GM18861 (cell line): ENCODE measurements at regions not wholly inside any gene's neighbourhood (a gene's known extent, or its start where the extent isn't known, plus 50 kb on each side); places are given as distances from the start of the nearest gene placed in this dataset.
"Not testable (repeated sequence)": the region's sequence is repeated elsewhere in the genome, so short reads cannot be mapped to it uniquely, and the experiment has no call there.

ENCODE experiments used
- ATAC-seq: cut with Tn5 transposase; IDR thresholded peaks from one replicate; pipeline ENCODE4 v1.9.1; 2021; ENCODE audit not compliant: unreplicated experiment

DNA sequence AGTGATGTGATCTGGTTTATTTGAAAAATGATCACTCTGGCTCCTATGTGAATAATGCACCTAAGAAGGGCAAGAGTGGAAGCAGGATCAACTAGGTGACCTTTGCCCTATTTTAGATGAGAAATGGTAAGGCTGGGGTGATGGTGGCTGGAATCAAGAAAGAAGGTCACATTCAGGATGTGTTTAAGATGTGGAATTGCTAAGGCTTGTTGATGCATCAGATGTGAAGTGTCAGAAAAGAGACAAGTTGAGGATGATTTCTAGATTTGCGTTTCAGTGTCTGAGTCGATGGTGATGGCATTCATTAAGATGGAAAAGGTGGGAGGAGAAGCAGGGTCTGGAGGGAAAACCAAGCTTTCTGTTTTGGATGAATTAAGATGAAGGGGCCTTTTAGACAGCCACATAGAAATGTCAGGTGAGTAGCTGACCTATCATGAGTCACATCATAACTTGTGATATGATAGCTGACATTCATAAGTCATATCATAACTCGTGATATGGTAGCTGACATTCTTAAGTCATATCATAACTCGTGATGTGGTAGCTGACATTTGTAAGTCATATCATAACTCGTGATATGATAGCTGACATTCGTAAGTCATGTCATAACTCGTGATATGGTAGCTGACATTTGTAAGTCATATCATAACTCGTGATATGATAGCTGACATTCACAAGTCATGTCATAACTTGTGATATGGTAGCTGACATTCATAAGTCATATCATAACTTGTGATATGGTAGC is 101.2 kb upstream of the SEC11C start:
- no peak for ATAC-seq

DNA sequence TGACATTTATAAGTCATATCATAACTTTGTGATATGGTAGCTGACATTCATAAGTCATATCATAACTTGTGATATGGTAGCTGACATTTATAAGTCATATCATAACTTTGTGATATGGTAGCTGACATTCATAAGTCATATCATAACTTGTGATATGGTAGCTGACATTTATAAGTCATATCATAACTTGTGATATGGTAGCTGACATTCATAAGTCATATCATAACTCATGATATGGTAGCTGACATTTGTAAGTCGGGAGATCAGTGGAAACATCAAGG is 100.7 kb upstream of the SEC11C start:
- not testable (repeated sequence) for ATAC-seq

DNA sequence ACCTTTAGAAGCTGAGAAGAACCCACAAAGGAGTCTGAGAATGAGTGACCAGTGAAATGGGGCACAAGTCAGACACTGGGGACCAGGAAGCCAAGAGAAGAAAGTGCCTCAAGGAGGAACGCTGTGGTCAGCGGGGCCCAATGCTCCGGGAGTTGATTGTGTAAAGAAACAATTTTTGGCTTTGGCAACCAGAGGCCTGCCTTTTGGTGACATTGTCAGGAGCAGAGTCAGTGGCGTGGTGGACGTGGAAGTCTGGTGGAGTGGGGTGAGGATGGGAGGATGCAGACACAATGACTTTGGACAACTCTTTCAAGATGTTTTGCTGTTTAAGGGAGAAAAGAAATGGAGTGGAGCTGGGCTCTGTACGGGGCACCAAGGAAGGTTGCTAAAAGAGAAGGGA is 100.2 kb upstream of the SEC11C start:
- no peak for ATAC-seq

DNA sequence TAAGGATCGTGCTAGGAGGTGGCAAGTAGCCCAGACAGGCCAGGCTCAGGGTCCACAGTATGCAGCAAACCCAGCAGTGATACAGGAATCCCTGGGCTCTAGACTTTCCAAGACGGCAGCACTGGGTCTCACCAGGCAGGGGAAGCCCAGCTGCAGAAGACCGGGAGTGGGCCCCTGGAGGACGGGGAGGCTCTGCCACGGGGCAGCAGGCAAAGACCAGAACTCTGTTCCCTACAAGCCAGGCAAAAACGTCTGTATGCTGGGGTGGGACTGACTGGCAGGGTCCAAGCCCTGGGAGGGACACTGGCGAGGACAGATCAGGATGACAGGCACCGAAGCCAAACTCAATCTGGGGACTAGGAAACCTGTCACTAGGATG is 98.9 kb upstream of the SEC11C start:
- ATAC-seq = no peak

DNA sequence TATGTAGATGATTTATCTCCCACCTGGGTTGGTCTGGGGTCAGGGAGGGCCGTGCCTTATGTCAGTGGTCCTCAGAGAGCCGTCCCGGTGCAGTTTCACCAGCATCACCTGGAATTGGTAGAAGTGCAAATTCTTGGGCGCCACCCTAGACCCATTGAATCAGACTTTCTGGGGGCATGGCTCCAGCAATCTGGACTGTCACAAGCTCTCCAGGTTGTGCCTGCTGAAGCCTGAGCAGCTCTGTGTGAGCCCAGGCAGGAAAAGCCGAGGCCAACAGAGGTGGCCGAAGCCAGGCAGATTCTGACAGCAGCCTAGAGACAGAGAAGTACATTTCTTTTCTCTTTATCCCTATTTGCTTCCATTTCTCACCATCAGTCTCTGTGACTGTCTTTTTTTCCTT is 98.4 kb upstream of the SEC11C start:
- no peak for ATAC-seq

DNA sequence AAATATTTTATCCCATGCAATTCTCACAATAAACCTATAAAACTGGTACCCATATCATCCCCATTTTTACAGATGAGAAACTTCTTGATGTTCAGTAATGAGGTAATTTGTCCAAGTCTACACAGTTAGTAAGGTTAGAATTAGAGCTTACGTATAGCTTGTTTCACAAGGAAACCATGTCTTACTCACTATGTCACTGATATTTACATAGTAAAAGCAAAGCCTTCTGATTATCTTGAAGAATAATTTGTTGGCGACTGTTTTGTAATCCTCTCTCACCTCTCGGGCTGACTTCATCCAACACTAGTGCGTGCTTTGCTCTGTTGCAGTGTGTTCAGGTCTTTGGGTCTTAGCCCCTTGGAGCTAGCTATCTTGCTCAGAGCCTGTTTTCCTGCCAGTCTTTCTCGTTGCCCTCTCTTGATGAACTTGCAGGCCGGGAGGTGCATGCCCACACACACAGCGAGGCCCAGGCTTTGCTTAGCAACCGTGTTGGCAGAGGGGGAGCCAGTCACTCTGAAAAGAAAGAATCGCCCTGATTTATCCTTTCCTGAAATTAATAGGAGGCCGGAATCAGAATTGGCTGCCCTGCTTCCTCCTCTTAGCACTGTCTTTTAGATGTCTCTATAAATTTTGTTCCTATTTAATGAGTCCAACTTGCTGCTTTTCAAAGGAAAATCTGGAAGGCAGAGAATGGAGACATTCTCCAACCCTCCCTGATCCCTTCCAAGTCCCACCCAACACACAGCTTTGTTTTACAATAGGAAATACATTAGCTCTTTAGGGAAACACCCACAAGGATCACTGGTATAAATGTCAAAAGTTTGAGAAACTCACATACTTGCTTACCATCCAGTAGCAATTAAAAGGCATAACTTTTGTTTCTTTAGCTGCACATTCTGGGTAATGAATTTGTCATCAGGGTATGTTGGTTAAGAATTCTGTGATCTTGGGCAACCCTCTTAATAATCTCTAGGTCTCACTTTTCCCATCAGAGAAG is 97.6 kb upstream of the SEC11C start:
- ATAC-seq = no peak

DNA sequence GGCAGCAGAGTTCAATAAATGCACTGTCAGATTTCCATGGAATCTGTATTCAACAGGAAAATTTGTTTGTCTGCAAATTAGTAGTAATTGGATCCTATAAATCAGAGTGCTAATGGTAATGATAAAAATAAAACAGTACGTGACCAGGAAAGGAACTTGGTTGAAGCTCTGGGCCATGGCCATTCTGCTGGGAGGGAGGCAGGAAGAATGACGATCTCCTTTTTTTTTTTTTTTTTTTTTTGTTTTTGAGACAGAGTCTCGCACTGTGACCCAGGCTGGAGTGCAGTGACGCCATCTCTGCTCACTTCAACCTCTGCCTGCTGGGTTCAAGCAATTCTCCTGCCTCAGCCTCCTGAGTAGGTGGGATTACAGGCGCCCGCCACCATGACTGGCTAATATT is 94.8 kb upstream of the SEC11C start:
- no peak for ATAC-seq

DNA sequence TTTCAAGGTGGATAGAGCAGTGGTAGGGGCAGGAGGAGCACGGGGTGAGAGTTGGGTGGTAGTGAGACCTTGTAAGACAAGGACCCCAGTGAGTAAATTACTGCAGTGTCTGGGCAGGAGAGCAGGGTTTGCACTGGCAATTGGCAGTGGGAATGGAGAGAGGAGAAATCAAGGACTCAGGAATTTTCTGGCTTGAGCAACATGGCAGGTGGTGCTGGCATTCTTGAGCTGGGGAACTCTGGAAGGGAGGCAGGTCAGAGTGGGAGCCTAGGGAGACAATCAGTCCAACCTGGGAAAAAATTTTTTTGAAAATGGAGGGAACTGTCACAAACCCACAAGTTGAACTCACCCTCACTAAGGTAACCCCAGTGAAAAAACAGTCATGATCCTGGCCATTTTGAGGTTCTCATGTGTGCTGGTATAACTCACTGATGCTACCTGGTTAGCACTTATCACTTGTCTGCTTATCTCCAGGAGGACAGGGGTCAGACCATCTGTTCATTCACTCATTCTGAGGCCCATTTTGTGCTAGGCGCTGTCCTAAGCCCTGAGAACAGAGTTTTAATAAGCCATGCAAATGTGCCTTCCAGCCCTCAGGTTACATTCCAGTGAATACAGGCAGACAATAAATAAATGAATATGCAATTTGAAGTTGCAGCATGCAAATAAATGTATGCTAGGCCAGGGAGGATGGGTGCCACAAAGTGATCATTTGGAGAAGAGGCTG is 92.2 kb upstream of the SEC11C start:
- no peak for ATAC-seq

DNA sequence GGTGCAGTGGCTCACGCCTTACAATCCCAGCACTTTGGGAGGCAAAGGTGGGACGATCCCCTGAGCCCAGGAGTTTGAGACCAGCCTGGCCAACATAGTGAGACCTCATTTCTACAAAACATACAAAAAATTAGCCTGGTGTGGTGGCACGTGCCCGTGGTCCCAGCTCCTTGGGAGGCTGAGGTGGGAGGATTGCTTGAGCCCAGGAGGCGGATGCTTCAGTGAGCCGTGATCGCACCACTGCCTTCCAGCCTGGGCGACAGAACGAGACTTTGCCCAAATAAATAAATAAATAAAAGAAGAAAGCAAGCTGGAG is 91.7 kb upstream of the SEC11C start:
- ATAC-seq = no peak

DNA sequence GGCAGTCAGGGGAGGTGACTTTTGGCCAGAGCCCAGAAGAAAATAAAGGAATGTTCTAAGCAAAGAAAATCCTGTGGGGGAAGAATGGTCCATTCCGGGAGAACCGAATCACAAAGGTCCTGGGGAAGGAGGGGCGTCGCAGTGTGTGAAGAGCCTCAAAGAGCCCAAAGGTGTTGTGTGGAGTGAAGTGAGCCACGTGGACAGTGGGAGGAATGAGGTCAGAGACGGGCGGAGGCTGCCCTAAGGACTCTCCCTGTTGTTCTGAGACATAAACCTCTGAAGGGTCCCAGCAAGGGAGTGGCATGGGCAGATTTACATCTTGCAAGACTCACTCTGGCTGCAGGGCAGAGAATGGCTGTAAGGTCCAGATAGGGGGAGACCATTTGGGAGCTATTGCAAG is 91.3 kb upstream of the SEC11C start:
- ATAC-seq = no peak

DNA sequence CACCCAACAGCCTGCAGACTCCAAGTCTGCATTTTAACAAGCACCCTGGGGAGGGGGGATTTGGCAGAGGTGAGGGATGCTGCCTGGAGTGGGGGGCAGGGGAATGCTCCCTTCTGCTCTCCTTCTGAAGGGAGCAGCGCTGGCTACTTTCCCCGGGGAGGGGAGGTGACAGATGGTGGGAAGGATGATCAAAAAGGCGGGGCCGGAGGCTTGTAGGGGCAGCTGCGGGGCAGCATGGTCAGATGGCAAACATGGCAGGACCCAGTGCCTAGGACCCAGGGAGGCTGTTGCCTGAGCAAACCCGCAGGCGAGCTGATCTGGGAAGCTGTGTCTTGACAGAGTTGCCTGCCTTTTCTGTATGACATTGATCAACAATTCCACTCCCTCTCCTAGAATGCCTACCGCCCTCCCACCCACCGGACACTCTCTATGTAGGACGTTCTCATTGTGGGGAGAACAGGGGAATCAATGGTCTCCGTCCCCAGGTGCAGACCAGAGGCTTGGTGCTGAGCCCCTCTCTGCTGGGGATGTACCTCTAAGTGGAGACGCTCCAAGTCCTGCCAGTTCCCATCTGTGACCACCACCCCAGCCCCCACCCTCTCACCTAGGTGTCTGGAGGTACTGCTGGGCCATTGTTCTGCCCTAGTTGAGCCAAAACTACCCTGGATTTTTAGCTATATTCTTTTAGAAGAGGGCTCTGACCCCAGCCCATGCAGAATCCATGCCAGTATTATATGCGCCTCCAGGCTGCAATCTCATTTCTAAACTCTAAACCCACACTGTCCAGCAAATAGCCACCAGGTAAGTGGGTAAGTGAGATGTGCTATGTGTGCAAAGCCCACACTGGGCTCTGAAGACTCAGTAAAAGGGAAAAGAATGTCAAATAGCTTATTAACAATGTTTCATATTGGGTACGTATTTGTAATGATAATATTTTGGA is 89.7 kb upstream of the SEC11C start:
- no peak for ATAC-seq

DNA sequence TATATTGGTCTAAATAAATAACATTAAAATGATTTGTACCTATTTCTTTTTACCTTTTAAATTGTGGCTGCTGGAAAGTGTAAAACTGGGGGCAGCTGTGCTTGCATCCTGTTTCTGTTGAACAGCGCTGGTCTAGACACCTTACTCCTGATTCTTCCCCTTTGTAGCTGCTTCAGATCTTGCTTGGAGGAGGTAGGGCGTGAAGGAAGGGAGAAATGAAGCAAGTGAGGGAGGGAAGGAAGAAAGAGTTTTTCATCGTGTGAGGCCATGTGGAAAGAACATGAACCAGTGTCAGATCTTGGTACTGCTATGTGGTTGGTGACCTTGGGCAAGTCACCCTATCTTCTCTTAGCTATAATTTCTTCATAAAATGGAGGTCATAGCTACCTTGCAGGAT is 89.0 kb upstream of the SEC11C start:
- ATAC-seq = no peak

DNA sequence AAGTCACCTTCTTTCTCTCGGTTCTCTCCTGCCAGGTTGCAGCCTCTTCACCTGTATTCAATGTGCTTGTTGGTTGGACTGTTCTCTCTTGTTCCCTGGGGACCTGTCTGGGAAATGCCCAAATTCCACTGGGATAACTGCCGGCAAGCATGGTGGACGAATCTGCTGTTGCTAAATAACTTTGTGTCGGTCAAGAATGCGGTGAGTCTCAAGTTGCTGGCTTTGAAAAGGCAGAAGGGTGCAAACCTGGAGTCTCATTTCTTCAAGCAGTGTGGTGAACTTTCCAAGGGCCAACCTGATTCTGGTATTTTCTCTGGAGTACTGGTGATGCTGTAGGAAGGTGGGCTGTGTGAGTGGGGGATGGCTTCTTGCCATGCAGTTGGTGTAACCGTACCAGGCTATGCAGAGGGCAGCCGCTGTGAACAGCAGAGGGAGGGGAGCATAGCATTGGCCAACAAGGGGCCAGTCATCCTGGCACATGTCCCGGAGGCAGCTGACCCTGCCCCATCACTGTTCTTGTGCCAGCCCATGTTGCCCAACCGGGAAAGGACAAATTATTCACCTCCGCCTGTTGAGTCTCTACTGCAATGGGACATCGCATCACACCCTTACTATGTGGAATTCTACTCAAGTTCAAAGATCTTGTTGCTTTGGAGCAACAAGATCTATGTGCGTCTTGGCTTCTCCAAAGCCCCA is 88.1 kb upstream of the SEC11C start:
- no peak for ATAC-seq

DNA sequence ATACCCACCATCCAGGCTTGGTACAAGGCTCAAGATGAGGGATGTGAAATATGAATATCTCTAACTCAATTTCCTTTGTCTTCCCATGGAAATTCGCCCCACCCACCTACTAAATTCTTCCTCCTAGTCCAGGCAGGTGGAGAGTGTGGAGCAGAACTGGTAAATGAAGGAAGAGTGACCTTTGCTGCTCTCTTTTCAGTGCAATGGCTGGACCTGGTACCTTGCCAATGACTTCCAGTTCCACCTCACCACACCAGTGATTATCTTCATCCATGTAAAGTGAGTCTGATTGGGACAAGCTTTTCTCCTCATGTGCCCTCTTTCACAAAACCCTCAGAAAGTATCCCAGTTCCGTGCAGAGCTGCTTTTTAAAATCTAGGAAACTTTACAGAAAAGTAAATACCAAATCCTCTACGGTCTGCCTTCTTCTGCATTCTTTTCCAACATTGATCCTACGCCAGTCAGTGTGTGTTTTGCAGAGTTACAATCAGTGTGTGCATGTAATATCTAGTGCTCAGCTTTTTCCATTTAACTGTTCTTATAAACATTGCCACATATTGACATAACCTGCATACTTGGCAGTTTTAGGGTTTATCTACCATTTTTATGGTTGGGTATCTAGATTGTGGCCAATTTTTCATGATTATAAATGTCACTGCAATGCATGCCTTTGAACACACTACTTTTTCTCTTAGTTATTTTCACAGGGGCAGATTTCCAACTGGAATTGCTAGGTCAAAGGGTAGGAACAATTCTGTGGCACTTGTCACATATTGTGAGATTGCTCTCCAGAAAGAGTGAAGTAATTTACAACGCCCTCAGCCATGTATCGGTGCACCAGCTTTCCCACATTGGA is 86.5 kb upstream of the SEC11C start:
- no peak for ATAC-seq

DNA sequence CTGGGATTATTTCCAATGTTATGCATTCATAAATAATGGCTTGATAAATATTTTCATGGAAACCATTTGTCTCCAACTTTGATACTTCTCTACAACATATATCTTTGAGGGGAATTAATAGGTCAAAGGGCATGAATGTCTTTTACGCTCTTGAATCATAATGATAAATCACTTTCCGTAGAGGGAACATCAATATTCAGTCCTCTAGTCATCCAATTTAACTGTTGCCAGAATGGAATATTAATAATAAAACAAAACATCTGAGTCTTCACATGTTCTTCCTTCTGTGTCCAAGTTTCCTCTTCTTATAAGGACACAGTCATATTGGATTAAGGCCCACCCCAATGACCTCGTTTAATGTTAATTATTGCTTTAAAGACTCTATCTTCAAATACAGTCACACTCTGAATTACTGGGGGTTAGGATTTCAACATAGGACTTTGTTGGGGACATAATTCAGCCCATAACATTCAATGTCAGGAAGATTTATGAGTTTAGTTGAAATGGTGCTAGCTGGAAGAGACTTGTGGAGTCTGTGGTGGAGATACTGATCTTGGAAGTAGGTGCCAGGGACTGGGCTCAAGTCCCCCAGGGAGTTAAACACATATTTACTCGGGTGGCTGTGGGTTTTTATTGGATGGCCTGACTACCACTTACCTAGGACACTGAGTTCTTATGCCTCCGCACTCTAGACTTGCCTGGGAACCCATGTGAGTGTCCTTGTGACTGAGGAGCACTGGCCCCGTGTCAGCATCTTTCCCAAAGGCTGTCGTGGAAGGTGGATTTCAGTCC is 85.0 kb upstream of the SEC11C start:
- ATAC-seq = no peak

DNA sequence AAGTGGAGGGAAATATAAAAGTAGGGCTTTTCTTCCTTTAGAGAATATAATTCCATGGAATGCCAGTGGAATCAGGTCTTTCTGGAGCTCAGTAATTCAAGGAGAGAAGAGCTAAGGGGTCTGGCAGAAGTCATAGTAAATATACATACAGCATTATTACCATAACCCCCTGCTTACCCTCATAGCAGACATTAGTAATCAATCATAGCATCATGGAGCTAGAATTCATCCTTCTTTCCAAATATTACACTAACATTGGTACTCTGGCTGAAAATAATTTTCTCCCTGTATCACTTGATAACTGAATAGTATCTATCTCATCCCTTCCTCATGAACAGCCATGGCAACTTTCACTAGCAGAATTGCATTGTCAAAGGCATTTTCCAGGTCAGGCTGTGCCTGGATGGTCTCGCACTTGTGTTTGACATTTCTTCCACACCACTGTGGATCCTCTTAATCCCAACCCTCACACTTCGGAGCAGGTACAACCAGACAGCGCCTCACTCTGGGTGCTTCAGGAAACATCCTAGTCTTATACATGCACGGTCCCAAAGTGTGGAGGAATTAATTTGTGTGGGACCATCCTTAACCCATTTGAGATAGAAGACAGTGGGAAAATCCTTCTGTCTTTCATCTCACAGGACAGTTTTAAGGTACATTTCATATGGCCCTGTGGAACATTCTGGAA is 84.2 kb upstream of the SEC11C start:
- no peak for ATAC-seq

DNA sequence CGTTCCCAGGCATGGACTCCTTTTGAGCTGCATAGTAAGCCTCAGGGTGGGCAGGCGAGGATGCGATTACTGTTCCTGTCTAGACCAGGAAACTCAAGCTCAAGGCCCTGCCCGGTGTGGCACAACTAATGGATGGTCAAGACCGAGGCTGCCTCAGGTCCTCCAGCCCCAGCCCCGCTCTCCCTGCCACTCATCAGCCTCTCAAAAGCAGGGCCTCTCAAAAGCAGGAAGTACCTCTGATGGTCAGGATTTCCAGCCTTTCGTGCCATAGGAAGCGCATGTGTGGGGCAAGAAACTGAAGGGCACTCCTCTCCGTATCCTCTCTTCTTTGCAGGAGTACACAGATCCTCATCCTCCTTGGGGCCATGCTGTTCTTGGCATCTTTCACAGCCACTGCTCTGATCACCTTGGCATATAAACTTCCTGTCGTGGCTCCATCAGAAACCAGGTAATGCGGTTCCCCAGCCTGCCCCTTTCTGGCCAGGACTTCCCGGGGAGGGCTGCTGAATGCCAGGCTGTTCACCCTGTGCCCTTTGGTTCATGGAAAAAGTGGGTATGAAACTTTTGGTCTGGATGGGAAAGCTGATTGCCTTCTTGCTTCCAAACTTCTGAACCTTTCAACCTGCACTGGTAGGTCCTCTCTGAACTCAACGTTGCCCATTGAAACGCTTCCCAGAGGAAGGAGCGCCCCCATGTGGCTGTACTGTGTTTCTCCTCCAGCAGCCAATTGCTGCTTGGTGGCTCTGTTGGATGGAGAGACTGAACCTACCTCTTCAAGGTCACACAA is 82.8 kb upstream of the SEC11C start:
- peak; percentile 60 for ATAC-seq
